HCT116 (cell line): ENCODE measurements at regions not wholly inside any gene's neighbourhood (a gene's known extent, or its start where the extent isn't known, plus 50 kb on each side); places are given as distances from the start of the nearest gene placed in this dataset.

ENCODE experiments used
- ATAC-seq: fragments of 200-7000 bp; cut with Tn5 transposase; 2 replicates; pipeline ENCODE4 v1.9.1; 2020; ENCODE audit warnings: mild to moderate bottlenecking, moderate library complexity
- BruUV-seq: library from RNA; stranded (reverse); fragments of 400-500 nt; replicated peaks from 2 replicates; lab custom pipeline; 2021; lab: Mats Ljungman, UMichigan
- CTCF ChIA-PET: fragments of 300-600 bp; sonication (Branson Sonifier 250); formaldehyde crosslinking; loops from one replicate; lab custom pipeline; 2021; ENCODE audit warnings: antibody characterized with exemption; lab: Charles Lee
- POLR2A ChIA-PET: fragments of 300-600, 350-600 bp; sonication (Branson Sonifier 250); formaldehyde crosslinking; loops from one replicate; lab custom pipeline; 2021; ENCODE audit warnings: antibody characterized with exemption; lab: Charles Lee
- RAD21 ChIA-PET, 2 experiments: fragments of 300-600 bp; sonication (Branson Sonifier 250); formaldehyde crosslinking; loops; one replicate each; lab custom pipeline; 2023; ENCODE audit warnings: low total read pairs in 2 of 2; ENCODE audit not compliant: uncharacterized antibody in 2 of 2, unreplicated experiment in 2 of 2, low non-redundant PET in 1 of 2; lab: Charles Lee
- DNase-seq: peaks from one replicate; pipeline ENCODE4 v3.0.0-alpha.2; 2010; ENCODE audit warnings: low read depth, low spot score
- H2AFZ ChIP-seq: fragments of 200-600 bp; shearing (Covaris generic), sonication (generic); 2 replicates; pipeline ENCODE4 v1.6.1; 2017; ENCODE audit warnings: low read depth, mixed run types, mixed read lengths, antibody characterized with exemption, low read length; ENCODE audit not compliant: poor library complexity, severe bottlenecking
- H3K27ac ChIP-seq: 2 replicates; pipeline ENCODE4 v1.5.1; 2012; ENCODE audit warnings: low read depth, low read length
- H3K27me3 ChIP-seq: fragments of 200-600 bp; sonication (generic); 2 replicates; pipeline ENCODE4 v1.6.1; 2016; ENCODE audit warnings: mixed run types, low read length, mixed read lengths; ENCODE audit not compliant: insufficient read depth
- H3K36me3 ChIP-seq, 2 experiments: fragments of 200-500 bp in 1 of 2; fragments of 200-600 bp in 1 of 2; sonication (Bioruptor generic) in 1 of 2; sonication (generic) in 1 of 2; 2 replicates each; pipeline versions ENCODE4 v1.5.1 to v1.6.1; 2014 to 2016; ENCODE audit warnings: low read length in 2 of 2, inconsistent platforms in 1 of 2, mixed read lengths in 1 of 2, mixed run types in 1 of 2; ENCODE audit not compliant: insufficient read depth in 2 of 2, control insufficient read depth in 1 of 2
- H3K4me1 ChIP-seq, 2 experiments: fragments of 200-600 bp in 1 of 2; sonication (generic) in 1 of 2; 2 replicates each; pipeline versions ENCODE4 v1.5.1 to v1.6.1; 2012 to 2017; ENCODE audit warnings: low read length in 2 of 2, inconsistent platforms in 1 of 2, mild to moderate bottlenecking in 1 of 2, mixed read lengths in 1 of 2, mixed run types in 1 of 2, moderate library complexity in 1 of 2; ENCODE audit not compliant: insufficient read depth in 2 of 2, control insufficient read depth in 1 of 2
- H3K4me2 ChIP-seq: fragments of 200-600 bp; sonication (generic); 2 replicates; pipeline ENCODE4 v1.6.1; 2017; ENCODE audit warnings: mixed run types, low read length, mixed read lengths
- H3K4me3 ChIP-seq, 2 experiments: fragments of 200-600 bp in 1 of 2; sonication (generic) in 1 of 2; replicated peaks in 1 of 2; 2 replicates each; pipeline ENCODE4 v1.5.1; 2011 to 2016; ENCODE audit warnings: low read length in 2 of 2, control low read depth in 1 of 2, low read depth in 1 of 2, mild to moderate bottlenecking in 1 of 2, mixed read lengths in 1 of 2, mixed run types in 1 of 2
- H3K79me2 ChIP-seq: fragments of 200-600 bp; sonication (generic); 2 replicates; pipeline ENCODE4 v1.6.1; 2017; ENCODE audit warnings: mild to moderate bottlenecking, mixed run types, low read length, moderate library complexity, mixed read lengths; ENCODE audit not compliant: insufficient read depth
- H3K9ac ChIP-seq: fragments of 200-600 bp; sonication (generic); 2 replicates; pipeline ENCODE4 v1.6.1; 2016; ENCODE audit warnings: low read length, mixed read lengths
- H3K9me2 ChIP-seq: fragments of 200-600 bp; sonication (generic), shearing (Covaris generic); 2 replicates; pipeline ENCODE4 v1.6.1; 2017; ENCODE audit warnings: mixed run types, mild to moderate bottlenecking, moderate library complexity; ENCODE audit not compliant: insufficient read depth
- H3K9me3 ChIP-seq, 2 experiments: fragments of 200-500 bp in 1 of 2; fragments of 200-600 bp in 1 of 2; sonication (Bioruptor generic) in 1 of 2; sonication (generic) in 1 of 2; 2 replicates each; pipeline ENCODE4 v1.6.1; 2014 to 2017; ENCODE audit warnings: low read length in 2 of 2, mixed read lengths in 2 of 2, inconsistent platforms in 1 of 2, low read depth in 1 of 2, mild to moderate bottlenecking in 1 of 2, mixed run types in 1 of 2, moderate library complexity in 1 of 2; ENCODE audit not compliant: control insufficient read depth in 1 of 2, insufficient read depth in 1 of 2
- H4K20me1 ChIP-seq: fragments of 200-600 bp; sonication (generic), shearing (Covaris generic); 2 replicates; pipeline ENCODE4 v1.6.1; 2017; ENCODE audit warnings: mixed run types, mild to moderate bottlenecking, moderate library complexity; ENCODE audit not compliant: insufficient read depth
- CBX3 ChIP-seq: IDR thresholded peaks from 2 replicates; pipeline ENCODE4 v1.6.1; 2012; ENCODE audit warnings: low read depth
- CEBPB ChIP-seq: IDR thresholded peaks from 2 replicates; pipeline ENCODE4 v1.6.1; 2012; ENCODE audit warnings: low read depth
- EGR1 ChIP-seq: IDR thresholded peaks from 2 replicates; pipeline ENCODE4 v1.6.1; 2012; ENCODE audit warnings: low read depth
- ELF1 ChIP-seq: IDR thresholded peaks from 2 replicates; pipeline ENCODE4 v1.6.1; 2012; ENCODE audit warnings: low read depth, borderline replicate concordance
- EZH2 ChIP-seq: fragments of 200-600 bp; sonication (generic); IDR thresholded peaks from 2 replicates; pipeline ENCODE4 v1.6.1; 2017; ENCODE audit warnings: antibody characterized with exemption, mixed run types
- JUND ChIP-seq: IDR thresholded peaks from 2 replicates; pipeline ENCODE4 v1.6.1; 2012
- MAX ChIP-seq: IDR thresholded peaks from 2 replicates; pipeline ENCODE4 v1.6.1; 2012
- POLR2A ChIP-seq: IDR thresholded peaks from 2 replicates; pipeline ENCODE4 v1.7.0; 2011; ENCODE audit warnings: borderline replicate concordance; ENCODE audit not compliant: insufficient read depth, insufficient read length; ENCODE audit errors: extremely low read depth
- REST ChIP-seq: IDR thresholded peaks from 2 replicates; pipeline ENCODE4 v1.6.1; 2012; ENCODE audit warnings: low read depth
- SIN3A ChIP-seq: IDR thresholded peaks from 2 replicates; pipeline ENCODE4 v1.6.1; 2012; ENCODE audit warnings: low read depth
- SP1 ChIP-seq: IDR thresholded peaks from 2 replicates; pipeline ENCODE4 v1.6.1; 2012; ENCODE audit warnings: low read depth
- SRF ChIP-seq: IDR thresholded peaks from 2 replicates; pipeline ENCODE4 v1.6.1; 2012; ENCODE audit warnings: low read depth
- YY1 ChIP-seq: IDR thresholded peaks from 2 replicates; pipeline ENCODE4 v1.6.1; 2011; ENCODE audit warnings: low read length, low read depth, moderate library complexity, mild to moderate bottlenecking; ENCODE audit not compliant: insufficient replicate concordance; ENCODE audit errors: extremely low read depth
- ZBTB33 ChIP-seq: IDR thresholded peaks from 2 replicates; pipeline ENCODE4 v1.6.1; 2011; ENCODE audit warnings: mild to moderate bottlenecking, low read length, moderate library complexity; ENCODE audit not compliant: insufficient replicate concordance; ENCODE audit errors: extremely low read depth
- ZFX ChIP-seq: fragments of 450-650 bp; IDR thresholded peaks from 2 replicates; pipeline ENCODE4 v1.6.1; 2017
- ZNF274 ChIP-seq: fragments of 200-500 bp; sonication (Bioruptor generic); IDR thresholded peaks from 2 replicates; pipeline ENCODE4 v1.6.1; 2014; ENCODE audit warnings: mild to moderate bottlenecking, low read depth, low read length, inconsistent platforms
- intact Hi-C: fragments of 100-400 bp; cut with micrococcal nuclease; formaldehyde crosslinking; loops from 2 replicates; pipeline ENCODE4 v1.10.0; 2022

- Histone ChIP-seq H4K20me1 (no peaks in the 10 kb centered on the region), H3K9ac (no peak overlapping the region), H3K36me3 (no peaks in the 10 kb centered on the region), H3K9me3 (no peaks in the 10 kb centered on the region; a peak in 1 of 4 replicates), H3K4me1 (no peaks in the 10 kb centered on the region), H3K27me3 (no peaks in the 10 kb centered on the region), H2AFZ (no peak overlapping the region), H3K4me3 (no peak overlapping the region), H3K27ac (no peak overlapping the region), H3K4me2 (no peak overlapping the region), H3K9me2 (no peaks in the 10 kb centered on the region), H3K79me2 (no peaks in the 10 kb centered on the region)
- ATAC-seq: no peak
- intact Hi-C loops: no loop called here
- no peak for TF ChIP-seq POLR2A
- ChIA-PET POLR2A (no interaction called here), RAD21 (no interaction called here), CTCF (no interaction called here)
- BruUV-seq: no TSS peak
- DNase-seq: no peak
These were observed 1721.0 kb upstream of the PIK3C3 start for GRCh38 chr18:40233931-40234616.

GRCh38 chr18:40222776-40223175, 1732.3 kb upstream of the PIK3C3 start:
- no peak overlapping the region for H3K27ac ChIP-seq
- no peak overlapping the region for H3K4me3 ChIP-seq
- no peak for DNase-seq
- no peaks in the 10 kb centered on the region for H3K36me3 ChIP-seq
- no peaks in the 10 kb centered on the region for H3K27me3 ChIP-seq
- H3K9ac ChIP-seq: no peak overlapping the region
- POLR2A ChIA-PET: no interaction called here
- H3K79me2 ChIP-seq: no peaks in the 10 kb centered on the region
- no peak for ATAC-seq
- no peaks in the 10 kb centered on the region for H3K4me1 ChIP-seq
- no peaks in the 10 kb centered on the region for H3K9me3 ChIP-seq
- H3K4me2 ChIP-seq: no peak overlapping the region
- CTCF ChIA-PET: no interaction called here
- BruUV-seq: no TSS peak
- H4K20me1 ChIP-seq: no peaks in the 10 kb centered on the region
- RAD21 ChIA-PET: no interaction called here
- no peaks in the 10 kb centered on the region for H3K9me2 ChIP-seq
- intact Hi-C loops: no loop called here
- no peak overlapping the region for H2AFZ ChIP-seq
- TF ChIP-seq CBX3 (no peak), ZFX (no peak), EGR1 (no peak), YY1 (no peak), ZBTB33 (no peak), REST (no peak), ELF1 (no peak), POLR2A (no peak), SP1 (no peak), SRF (no peak), MAX (no peak), CEBPB (no peak), ZNF274 (no peak), JUND (no peak), EZH2 (no peak), SIN3A (no peak)
